ENCODE measurements at regions not wholly inside any gene's neighbourhood (a gene's known extent, or its start where the extent isn't known, plus 50 kb on each side); places are given as distances from the start of the nearest gene placed in this dataset.

GRCh38 chr3:4060603-4061002 is 242.6 kb upstream of the SETMAR start:
- H3K9me2 ChIP-seq (ENCODE audit: insufficient read depth, low read length), result no peaks in the 10 kb centered on the region
- H3F3A ChIP-seq (ENCODE audit: insufficient read depth, low read length, poor library complexity, severe bottlenecking), result no peaks in the 10 kb centered on the region
- no peak overlapping the region for H3K4me2 ChIP-seq (ENCODE audit: low read length)
- no peak overlapping the region for H3K27ac ChIP-seq (ENCODE audit: low read length)
- H3K79me2 ChIP-seq (replicated peaks; ENCODE audit: insufficient read depth, low read length), result no peaks in the 10 kb centered on the region
- H2AFZ ChIP-seq (ENCODE audit: low read depth, low read length), result no peak overlapping the region
- H3K36me3 ChIP-seq (ENCODE audit: insufficient read depth, low read length), result no peaks in the 10 kb centered on the region
- no peaks in the 10 kb centered on the region for H3K9me3 ChIP-seq (ENCODE audit: low read length)
- no peak overlapping the region for H3K4me3 ChIP-seq (ENCODE audit: low read length)
- TF ChIP-seq POLR2AphosphoS5 (IDR thresholded peaks at IDR 0.05), result no peak
- no peak for TF ChIP-seq REST (IDR thresholded peaks at IDR 0.05; ENCODE audit: borderline replicate concordance)
- H4K20me1 ChIP-seq (ENCODE audit: insufficient read depth), result no peaks in the 10 kb centered on the region
- H3K27me3 ChIP-seq (ENCODE audit: insufficient read depth, low read depth, low read length), result no peaks in the 10 kb centered on the region
- no peak overlapping the region for H3K9ac ChIP-seq (ENCODE audit: low read length)

GRCh38 chr3:4061195-4061594 is 242.0 kb upstream of the SETMAR start:
- Histone ChIP-seq H3K9ac (ENCODE audit: low read length) (no peak overlapping the region), H3K4me2 (ENCODE audit: low read length) (no peak overlapping the region), H3F3A (ENCODE audit: insufficient read depth, low read length, poor library complexity, severe bottlenecking) (no peaks in the 10 kb centered on the region), H3K36me3 (ENCODE audit: insufficient read depth, low read length) (no peaks in the 10 kb centered on the region), H3K27ac (ENCODE audit: low read length) (no peak overlapping the region), H3K4me3 (ENCODE audit: low read length) (no peak overlapping the region), H4K20me1 (ENCODE audit: insufficient read depth) (no peaks in the 10 kb centered on the region), H3K9me3 (ENCODE audit: low read length) (no peaks in the 10 kb centered on the region), H2AFZ (ENCODE audit: low read depth, low read length) (no peak overlapping the region), H3K9me2 (ENCODE audit: insufficient read depth, low read length) (no peaks in the 10 kb centered on the region), H3K27me3 (ENCODE audit: insufficient read depth, low read depth, low read length) (no peaks in the 10 kb centered on the region), H3K79me2 (replicated peaks; ENCODE audit: insufficient read depth, low read length) (no peaks in the 10 kb centered on the region)
- no peak for TF ChIP-seq SMC3 (conservative IDR thresholded peaks at IDR 0.05; ENCODE audit: poor library complexity)
- no peak for TF ChIP-seq EP300 (conservative IDR thresholded peaks at IDR 0.05; ENCODE audit: poor library complexity, severe bottlenecking)
- no peak for TF ChIP-seq RAD21 (conservative IDR thresholded peaks at IDR 0.05)
- TF ChIP-seq MXI1 (conservative IDR thresholded peaks at IDR 0.05; ENCODE audit: poor library complexity, severe bottlenecking), result no peak
- TF ChIP-seq EZH2 (IDR thresholded peaks at IDR 0.05; ENCODE audit: borderline replicate concordance, insufficient read depth, low read length, poor library complexity, severe bottlenecking), result no peak

GRCh38 chr3:4061783-4062360 is 241.3 kb upstream of the SETMAR start:
- Histone ChIP-seq H4K20me1 (ENCODE audit: insufficient read depth) (no peaks in the 10 kb centered on the region), H3K9me3 (ENCODE audit: low read length) (no peaks in the 10 kb centered on the region), H3F3A (ENCODE audit: insufficient read depth, low read length, poor library complexity, severe bottlenecking) (no peaks in the 10 kb centered on the region), H3K36me3 (ENCODE audit: insufficient read depth, low read length) (no peaks in the 10 kb centered on the region), H3K9me2 (ENCODE audit: insufficient read depth, low read length) (no peaks in the 10 kb centered on the region), H3K4me3 (ENCODE audit: low read length) (no peak overlapping the region), H3K79me2 (replicated peaks; ENCODE audit: insufficient read depth, low read length) (no peaks in the 10 kb centered on the region), H3K4me2 (ENCODE audit: low read length) (no peak overlapping the region), H2AFZ (ENCODE audit: low read depth, low read length) (no peak overlapping the region), H3K9ac (ENCODE audit: low read length) (no peak overlapping the region), H3K27me3 (ENCODE audit: insufficient read depth, low read depth, low read length) (no peaks in the 10 kb centered on the region), H3K27ac (ENCODE audit: low read length) (no peak overlapping the region)
- TF ChIP-seq EZH2 (IDR thresholded peaks at IDR 0.05; ENCODE audit: borderline replicate concordance, insufficient read depth, low read length, poor library complexity, severe bottlenecking) (no peak), SMC3 (conservative IDR thresholded peaks at IDR 0.05; ENCODE audit: poor library complexity) (no peak), EP300 (conservative IDR thresholded peaks at IDR 0.05; ENCODE audit: poor library complexity, severe bottlenecking) (no peak), TAF1 (IDR thresholded peaks at IDR 0.05; ENCODE audit: low read depth) (no peak), RAD21 (conservative IDR thresholded peaks at IDR 0.05) (no peak), REST (IDR thresholded peaks at IDR 0.05; ENCODE audit: borderline replicate concordance) (no peak), MXI1 (conservative IDR thresholded peaks at IDR 0.05; ENCODE audit: poor library complexity, severe bottlenecking) (no peak), POLR2AphosphoS5 (IDR thresholded peaks at IDR 0.05) (no peak), CTCF (IDR thresholded peaks at IDR 0.05; ENCODE audit: poor library complexity, severe bottlenecking) (no peak)

Measured in neural cell (in vitro differentiated cells).